ENCODE measurements at regions not wholly inside any gene's neighbourhood (a gene's known extent, or its start where the extent isn't known, plus 50 kb on each side); places are given as distances from the start of the nearest gene placed in this dataset.

DNA sequence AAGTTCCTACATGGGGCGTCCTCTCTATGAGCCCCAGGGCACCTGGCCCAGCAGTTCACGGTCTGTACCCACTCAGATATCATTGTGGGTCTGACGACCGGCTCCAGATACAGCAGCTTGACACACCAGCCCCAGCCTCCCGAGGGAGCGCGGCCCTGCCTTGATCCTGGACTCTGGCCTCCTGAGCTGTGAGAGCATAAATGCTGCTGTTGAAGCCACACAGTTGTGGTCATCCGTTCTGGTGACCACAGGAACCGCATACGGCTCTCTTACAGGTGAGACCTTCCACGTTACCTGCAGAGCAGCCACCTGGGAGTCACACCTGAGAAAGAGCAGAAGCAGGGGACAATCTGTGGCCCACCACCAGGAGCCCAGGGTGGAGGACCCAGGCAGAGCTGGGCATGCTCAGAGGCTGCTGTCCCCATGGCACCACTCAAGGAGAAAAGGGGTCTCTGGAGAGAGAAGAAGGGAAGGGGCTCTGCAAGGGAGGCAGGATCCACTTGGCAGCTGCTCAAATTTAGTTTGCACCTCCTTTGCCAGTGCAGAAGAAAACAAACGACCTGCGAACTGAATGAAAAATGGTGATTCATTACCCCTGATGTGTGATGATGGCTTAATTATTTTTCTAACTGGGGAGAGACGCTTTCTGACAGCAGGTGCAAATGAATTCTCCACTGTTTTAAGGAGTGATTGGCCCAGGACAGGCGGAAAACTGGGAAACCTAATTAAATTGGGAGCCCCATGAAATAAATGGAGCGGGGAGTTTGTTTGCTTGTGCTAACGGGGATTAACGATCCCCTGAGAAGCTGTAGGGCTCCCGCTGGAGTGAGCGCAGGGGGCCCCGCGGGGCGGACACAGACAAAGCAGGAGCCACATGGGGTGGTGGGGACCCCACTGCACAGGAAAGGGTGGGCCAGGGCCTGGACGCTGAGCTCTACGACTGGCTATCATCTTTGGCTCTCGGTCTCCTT is 208.9 kb downstream of the RBFOX3 start:
- intact Hi-C loops (cut with DNase I) = no loop called here
- no peak for TF ChIP-seq POLR2A (IDR thresholded peaks at IDR 0.05)
- no peak for TF ChIP-seq CTCF (IDR thresholded peaks at IDR 0.05)
- DNase-seq = no peak

GRCh38 chr17:79400989-79401703 is 209.7 kb downstream of the RBFOX3 start:
- peak; percentile 79 to 96 (median 85) for TF ChIP-seq CTCF (IDR thresholded peaks at IDR 0.05)
- TF ChIP-seq POLR2A (IDR thresholded peaks at IDR 0.05) = no peak
- 1 to 6% methylated on average over 27 to 33 of the region's 33 CpGs for WGBS, 2 donors
- ATAC-seq (peak; percentile 91), DNase-seq (peak; percentile 66 to 76 (median 74))
- Histone ChIP-seq H3K4me3 (no peak overlapping the region), H3K36me3 (replicated peaks in 1 of 2; ENCODE audit: insufficient read depth in 1 of 2, low read depth in 2 of 2) (no peaks in the 10 kb centered on the region), H3K4me1 (peaks cover 8% of the 10 kb centered on the region), H3K27me3 (peaks cover 0 to 5% of the 10 kb centered on the region in 2 donors), H3K9me3 (no peaks in the 10 kb centered on the region), H3K27ac (no peak overlapping the region)
- intact Hi-C loops (cut with DNase I) = no loop called here

More for the DNA sequence above, 208.9 kb downstream of the RBFOX3 start:
- no peak for ATAC-seq
- Histone ChIP-seq H3K27ac (no peak overlapping the region), H3K4me1 (peaks cover 8% of the 10 kb centered on the region), H3K9me3 (no peaks in the 10 kb centered on the region), H3K27me3 (peaks cover 0 to 5% of the 10 kb centered on the region in 2 donors), H3K36me3 (replicated peaks in 1 of 2; ENCODE audit: insufficient read depth in 1 of 2, low read depth in 2 of 2) (no peaks in the 10 kb centered on the region), H3K4me3 (no peak overlapping the region)
- WGBS, 2 donors = 23 to 25% methylated on average over 11 to 26 of the region's 26 CpGs

DNA sequence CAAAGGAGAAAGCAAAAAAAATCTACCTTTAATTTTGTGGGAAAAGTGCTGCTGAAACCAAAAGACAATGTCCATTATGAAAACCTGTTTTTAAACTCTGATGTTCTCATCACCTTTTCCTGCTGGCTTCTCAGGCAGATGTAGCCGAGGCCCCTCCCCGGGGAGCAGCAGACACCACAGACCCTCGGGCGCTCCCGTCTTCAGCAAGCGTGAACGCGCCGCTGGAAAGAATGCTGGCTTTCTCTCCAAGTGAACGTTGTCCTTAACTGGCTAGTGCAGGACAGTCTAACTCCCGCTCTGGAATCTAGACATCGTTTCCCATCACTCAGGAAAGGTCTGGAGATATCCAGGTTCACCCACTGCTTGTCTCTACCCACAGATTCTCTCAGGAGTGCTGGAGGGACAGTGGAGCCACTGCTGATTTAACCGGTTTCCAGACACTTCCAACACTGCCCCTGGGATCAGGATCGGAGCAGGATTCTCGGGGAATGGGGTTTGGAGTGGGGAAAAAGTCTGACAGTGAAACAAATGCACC is 211.2 kb downstream of the RBFOX3 start:
- no peak for TF ChIP-seq CTCF (IDR thresholded peaks at IDR 0.05)
- Histone ChIP-seq H3K9me3 (no peaks in the 10 kb centered on the region), H3K27me3 (peaks cover 0 to 14% of the 10 kb centered on the region in 2 donors), H3K36me3 (replicated peaks in 1 of 2; ENCODE audit: insufficient read depth in 1 of 2, low read depth in 2 of 2) (no peaks in the 10 kb centered on the region), H3K27ac (no peak overlapping the region), H3K4me1 (peaks cover 8% of the 10 kb centered on the region), H3K4me3 (no peak overlapping the region)
- WGBS, 2 donors = 25 to 34% methylated on average over 14 to 15 of the region's 15 CpGs
- no peak for ATAC-seq
- DNase-seq = no peak
- intact Hi-C loops (cut with DNase I) = loop anchor here (10.0 kb wide), 1 partner anchor 305 kb away; no protein-coding TSS in a partner anchor

DNA sequence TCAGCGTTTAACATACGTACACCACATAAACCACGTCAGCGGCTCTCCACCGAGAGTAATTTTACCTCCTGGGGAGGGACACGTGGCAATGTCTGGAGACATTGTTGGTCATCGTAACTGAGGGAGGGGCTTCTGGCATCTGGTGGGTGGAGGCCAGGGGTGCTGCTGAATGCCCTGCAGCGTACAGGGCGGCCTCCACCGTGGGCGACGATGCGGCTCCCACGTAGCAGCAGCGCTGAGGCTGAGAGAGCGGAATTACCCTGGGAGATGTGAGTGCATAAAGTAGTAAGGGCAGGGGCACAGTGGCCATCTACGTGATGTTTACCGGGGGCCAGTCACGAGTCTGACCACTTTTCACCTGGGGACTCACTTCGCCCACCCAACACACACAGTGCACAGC is 212.4 kb downstream of the RBFOX3 start:
- H3K4me1 ChIP-seq = peaks cover 8% of the 10 kb centered on the region
- DNase-seq (no peak), ATAC-seq (no peak)
- no peaks in the 10 kb centered on the region for H3K36me3 ChIP-seq (replicated peaks in 1 of 2; ENCODE audit: insufficient read depth in 1 of 2, low read depth in 2 of 2)
- H3K27me3 ChIP-seq = peaks cover 0 to 14% of the 10 kb centered on the region in 2 donors
- intact Hi-C loops (cut with DNase I) = loop anchor here (10.0 kb wide), 1 partner anchor 306 kb away; no protein-coding TSS in a partner anchor
- no peak overlapping the region for H3K4me3 ChIP-seq
- TF ChIP-seq CTCF (IDR thresholded peaks at IDR 0.05) = no peak
- no peak for TF ChIP-seq POLR2A (IDR thresholded peaks at IDR 0.05)
- 67 to 71% methylated on average over 18 to 20 of the region's 20 CpGs for WGBS, 2 donors
- H3K9me3 ChIP-seq = no peaks in the 10 kb centered on the region
- no peak overlapping the region for H3K27ac ChIP-seq

Data from body of pancreas (tissue), 4 donors.